ENCODE measurements at regions not wholly inside any gene's neighbourhood (a gene's known extent, or its start where the extent isn't known, plus 50 kb on each side); places are given as distances from the start of the nearest gene placed in this dataset.
A peak's percentile ranks its signal among the peaks of the same experiment; 100 is the strongest.
"Not testable (repeated sequence)": the region's sequence is repeated elsewhere in the genome, so short reads cannot be mapped to it uniquely, and the experiment has no call there.

- no peak for DNase-seq
These were observed 269.1 kb upstream of the ZFP42 start for GRCh38 chr4:187726485-187726884.

GRCh38 chr4:187732524-187732923 is 263.0 kb upstream of the ZFP42 start:
- no peak for DNase-seq

GRCh38 chr4:187739771-187740170 is 255.8 kb upstream of the ZFP42 start:
- DNase-seq, result no peak

GRCh38 chr4:187744911-187745310 is 250.7 kb upstream of the ZFP42 start:
- no peak for DNase-seq

GRCh38 chr4:187750652-187751051 is 244.9 kb upstream of the ZFP42 start:
- DNase-seq, result not testable (repeated sequence)

- DNase-seq, result no peak
These were observed 228.4 kb upstream of the ZFP42 start for GRCh38 chr4:187767158-187767557.

GRCh38 chr4:187767687-187768086 is 227.9 kb upstream of the ZFP42 start:
- DNase-seq, result no peak

GRCh38 chr4:187770345-187770744 is 225.2 kb upstream of the ZFP42 start:
- no peak for DNase-seq

- no peak for DNase-seq
These were observed 217.6 kb upstream of the ZFP42 start for GRCh38 chr4:187777954-187778353.

GRCh38 chr4:187780070-187780469 is 215.5 kb upstream of the ZFP42 start:
- DNase-seq, result no peak

- DNase-seq, result no peak
These were observed 213.2 kb upstream of the ZFP42 start for GRCh38 chr4:187782286-187782824.

GRCh38 chr4:187786190-187786589 is 209.4 kb upstream of the ZFP42 start:
- DNase-seq, result no peak

- no peak for DNase-seq
These were observed 206.5 kb upstream of the ZFP42 start for GRCh38 chr4:187789078-187789477.

- no peak for DNase-seq
These were observed 199.8 kb upstream of the ZFP42 start for GRCh38 chr4:187795737-187796136.

- no peak for DNase-seq
These were observed 197.2 kb upstream of the ZFP42 start for GRCh38 chr4:187798385-187798784.

- DNase-seq, result no peak
These were observed 195.8 kb upstream of the ZFP42 start for GRCh38 chr4:187799735-187800134.

GRCh38 chr4:187811591-187811990 is 184.0 kb upstream of the ZFP42 start:
- no peak for DNase-seq

GRCh38 chr4:187814737-187815465 is 180.7 kb upstream of the ZFP42 start:
- DNase-seq, result no peak

GRCh38 chr4:187826725-187827124 is 168.8 kb upstream of the ZFP42 start:
- DNase-seq, result peak; percentile 11

GRCh38 chr4:187827631-187828030 is 167.9 kb upstream of the ZFP42 start:
- no peak for DNase-seq

GRCh38 chr4:187839765-187840164 is 155.8 kb upstream of the ZFP42 start:
- DNase-seq, result no peak

GRCh38 chr4:187840814-187841213 is 154.8 kb upstream of the ZFP42 start:
- DNase-seq, result no peak

GRCh38 chr4:187849556-187850225 is 145.9 kb upstream of the ZFP42 start:
- no peak for DNase-seq

GRCh38 chr4:187865914-187866313 is 129.7 kb upstream of the ZFP42 start:
- DNase-seq, result no peak
